ENCODE measurements at regions not wholly inside any gene's neighbourhood (a gene's known extent, or its start where the extent isn't known, plus 50 kb on each side); places are given as distances from the start of the nearest gene placed in this dataset.

DNA sequence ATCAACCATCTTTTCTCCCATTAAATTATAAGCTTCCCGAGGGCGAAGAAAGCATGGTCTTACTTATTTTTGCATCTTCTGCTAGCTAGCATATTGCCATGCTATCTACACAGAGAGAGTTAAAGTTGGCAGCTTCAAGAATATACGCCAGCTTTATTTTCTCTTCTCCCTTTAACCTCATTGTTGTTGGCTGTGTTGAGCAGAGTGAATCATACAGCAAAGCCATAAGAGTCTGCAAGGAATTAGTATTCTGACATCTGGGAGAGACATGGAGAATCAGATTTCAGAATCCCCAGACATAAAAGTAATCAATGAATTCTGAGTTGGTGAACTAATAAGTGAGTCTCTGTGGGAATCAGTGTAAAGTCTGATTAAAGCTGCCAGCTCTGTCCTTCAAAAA, 649.6 kb upstream of the PTBP2 start:
- no peaks in the 10 kb centered on the region for H3K9me3 ChIP-seq (ENCODE audit: control insufficient read depth, low read depth, low read length)
- H3K27me3 ChIP-seq (ENCODE audit: control insufficient read depth, insufficient read depth, low read length): no peaks in the 10 kb centered on the region
- no peak overlapping the region for H3K9ac ChIP-seq (ENCODE audit: low read length)
- H3K4me1 ChIP-seq (ENCODE audit: control insufficient read depth, low read depth, low read length): no peaks in the 10 kb centered on the region
- no peak overlapping the region for H3K4me3 ChIP-seq (ENCODE audit: low read length)
- H3K27ac ChIP-seq (ENCODE audit: low read length): no peak overlapping the region
- no peaks in the 10 kb centered on the region for H3K36me3 ChIP-seq (ENCODE audit: control insufficient read depth, low read depth, low read length)

GRCh38 chr1:96073100-96073499, 648.5 kb upstream of the PTBP2 start:
- Histone ChIP-seq H3K9me3 (ENCODE audit: control insufficient read depth, low read depth, low read length) (no peaks in the 10 kb centered on the region), H3K36me3 (ENCODE audit: control insufficient read depth, low read depth, low read length) (no peaks in the 10 kb centered on the region), H3K9ac (ENCODE audit: low read length) (no peak overlapping the region), H3K27ac (ENCODE audit: low read length) (no peak overlapping the region), H3K27me3 (ENCODE audit: control insufficient read depth, insufficient read depth, low read length) (no peaks in the 10 kb centered on the region), H3K4me1 (ENCODE audit: control insufficient read depth, low read depth, low read length) (no peaks in the 10 kb centered on the region), H3K4me3 (ENCODE audit: low read length) (no peak overlapping the region)

GRCh38 chr1:96074422-96074821, 647.2 kb upstream of the PTBP2 start:
- Histone ChIP-seq H3K36me3 (ENCODE audit: control insufficient read depth, low read depth, low read length) (no peaks in the 10 kb centered on the region), H3K9me3 (ENCODE audit: control insufficient read depth, low read depth, low read length) (no peaks in the 10 kb centered on the region), H3K4me3 (ENCODE audit: low read length) (no peak overlapping the region), H3K27ac (ENCODE audit: low read length) (no peak overlapping the region), H3K4me1 (ENCODE audit: control insufficient read depth, low read depth, low read length) (no peaks in the 10 kb centered on the region), H3K27me3 (ENCODE audit: control insufficient read depth, insufficient read depth, low read length) (no peaks in the 10 kb centered on the region), H3K9ac (ENCODE audit: low read length) (no peak overlapping the region)

DNA sequence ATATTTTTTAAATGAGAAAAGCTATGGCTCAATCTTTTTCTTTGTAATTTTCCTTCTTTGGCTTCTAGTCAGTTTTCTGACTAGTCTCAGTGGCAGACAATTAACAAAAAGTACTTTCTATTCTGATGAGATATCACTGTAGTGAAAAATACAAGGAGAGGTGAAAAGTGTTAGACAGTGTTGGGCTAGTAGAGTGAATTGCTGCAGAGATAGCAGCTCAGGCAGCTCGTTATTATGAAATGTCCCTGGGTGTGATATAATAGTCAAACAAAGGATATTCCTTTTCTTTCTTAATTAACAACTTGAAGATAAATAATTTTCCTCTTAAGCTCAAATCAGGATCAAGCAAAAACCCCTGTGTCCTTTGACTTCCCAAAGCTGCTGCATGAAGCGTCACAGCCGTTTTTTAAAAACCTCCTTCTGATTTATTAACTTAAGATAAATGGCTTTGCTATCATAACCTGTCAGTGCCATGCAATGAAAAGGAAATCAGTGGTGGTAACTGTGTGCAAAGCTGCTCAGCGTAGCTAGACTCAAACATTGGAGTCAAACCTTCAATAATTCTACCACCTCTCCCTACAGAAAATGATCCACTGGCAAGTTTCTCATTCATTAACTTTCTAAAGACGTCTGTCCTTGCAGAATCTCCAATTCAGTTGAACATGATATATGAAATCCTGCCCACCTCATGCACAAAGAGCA, 646.6 kb upstream of the PTBP2 start:
- H3K27me3 ChIP-seq (ENCODE audit: control insufficient read depth, insufficient read depth, low read length): no peaks in the 10 kb centered on the region
- no peaks in the 10 kb centered on the region for H3K4me1 ChIP-seq (ENCODE audit: control insufficient read depth, low read depth, low read length)
- no peak overlapping the region for H3K27ac ChIP-seq (ENCODE audit: low read length)
- no peaks in the 10 kb centered on the region for H3K9me3 ChIP-seq (ENCODE audit: control insufficient read depth, low read depth, low read length)
- no peak overlapping the region for H3K4me3 ChIP-seq (ENCODE audit: low read length)
- no peaks in the 10 kb centered on the region for H3K36me3 ChIP-seq (ENCODE audit: control insufficient read depth, low read depth, low read length)
- H3K9ac ChIP-seq (ENCODE audit: low read length): no peak overlapping the region

- Histone ChIP-seq H3K27me3 (ENCODE audit: control insufficient read depth, insufficient read depth, low read length) (no peaks in the 10 kb centered on the region), H3K4me1 (ENCODE audit: control insufficient read depth, low read depth, low read length) (no peaks in the 10 kb centered on the region), H3K27ac (ENCODE audit: low read length) (no peak overlapping the region)
These were observed 645.7 kb upstream of the PTBP2 start for GRCh38 chr1:96075704-96076455.

DNA sequence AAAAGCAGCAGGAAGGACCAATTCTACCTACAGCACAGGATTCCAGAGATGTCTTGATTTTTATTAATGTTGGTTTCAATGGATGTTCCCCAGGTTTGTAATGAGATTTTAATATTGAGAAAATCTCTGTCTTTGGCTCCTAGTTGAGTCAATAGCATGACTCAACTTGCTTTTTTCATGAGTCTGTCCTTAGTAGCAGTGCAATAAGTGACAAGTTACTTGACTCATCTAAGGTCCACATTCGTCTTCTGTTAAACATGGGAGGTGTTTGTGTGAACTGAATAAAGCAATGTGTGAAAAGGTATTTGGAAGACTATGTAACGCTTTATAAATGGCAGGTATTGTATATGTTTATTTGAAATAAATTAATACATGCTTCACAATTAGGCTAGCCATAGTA, 645.0 kb upstream of the PTBP2 start:
- Histone ChIP-seq H3K27ac (ENCODE audit: low read length) (no peak overlapping the region), H3K4me1 (ENCODE audit: control insufficient read depth, low read depth, low read length) (no peaks in the 10 kb centered on the region), H3K9me3 (ENCODE audit: control insufficient read depth, low read depth, low read length) (no peaks in the 10 kb centered on the region), H3K4me3 (ENCODE audit: low read length) (no peak overlapping the region), H3K27me3 (ENCODE audit: control insufficient read depth, insufficient read depth, low read length) (no peaks in the 10 kb centered on the region), H3K9ac (ENCODE audit: low read length) (no peak overlapping the region), H3K36me3 (ENCODE audit: control insufficient read depth, low read depth, low read length) (no peaks in the 10 kb centered on the region)

More at GRCh38 chr1:96075704-96076455, 645.7 kb upstream of the PTBP2 start:
- Histone ChIP-seq H3K9me3 (ENCODE audit: control insufficient read depth, low read depth, low read length) (no peaks in the 10 kb centered on the region), H3K4me3 (ENCODE audit: low read length) (no peak overlapping the region), H3K36me3 (ENCODE audit: control insufficient read depth, low read depth, low read length) (no peaks in the 10 kb centered on the region), H3K9ac (ENCODE audit: low read length) (no peak overlapping the region)

GRCh38 chr1:96079581-96079980, 642.0 kb upstream of the PTBP2 start:
- Histone ChIP-seq H3K9me3 (ENCODE audit: control insufficient read depth, low read depth, low read length) (no peaks in the 10 kb centered on the region), H3K27ac (ENCODE audit: low read length) (no peak overlapping the region), H3K9ac (ENCODE audit: low read length) (no peak overlapping the region), H3K4me3 (ENCODE audit: low read length) (no peak overlapping the region), H3K27me3 (ENCODE audit: control insufficient read depth, insufficient read depth, low read length) (no peaks in the 10 kb centered on the region), H3K36me3 (ENCODE audit: control insufficient read depth, low read depth, low read length) (no peaks in the 10 kb centered on the region), H3K4me1 (ENCODE audit: control insufficient read depth, low read depth, low read length) (no peaks in the 10 kb centered on the region)

DNA sequence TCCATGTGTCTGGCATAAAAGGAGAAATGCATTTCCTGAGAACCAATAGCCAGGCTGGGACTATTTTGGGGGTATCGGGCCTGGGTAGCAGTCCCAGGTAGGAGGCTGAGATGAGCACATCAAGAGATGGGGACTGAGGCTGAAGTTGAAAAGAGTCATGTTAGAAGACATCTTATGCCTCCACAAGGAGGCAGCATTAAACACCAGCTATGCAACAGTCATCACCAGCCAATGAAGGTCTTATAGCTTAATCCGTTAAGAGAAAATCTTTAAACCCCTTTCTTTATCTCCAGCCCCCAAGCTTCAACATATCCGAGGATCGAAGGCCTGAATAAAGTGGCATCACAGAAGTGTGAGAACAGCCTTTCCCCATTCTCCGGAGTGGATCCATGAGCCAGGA, 640.7 kb upstream of the PTBP2 start:
- H3K9ac ChIP-seq (ENCODE audit: low read length): no peak overlapping the region
- no peaks in the 10 kb centered on the region for H3K4me1 ChIP-seq (ENCODE audit: control insufficient read depth, low read depth, low read length)
- no peaks in the 10 kb centered on the region for H3K36me3 ChIP-seq (ENCODE audit: control insufficient read depth, low read depth, low read length)
- H3K27me3 ChIP-seq (ENCODE audit: control insufficient read depth, insufficient read depth, low read length): no peaks in the 10 kb centered on the region
- no peaks in the 10 kb centered on the region for H3K9me3 ChIP-seq (ENCODE audit: control insufficient read depth, low read depth, low read length)
- H3K4me3 ChIP-seq (ENCODE audit: low read length): no peak overlapping the region
- no peak overlapping the region for H3K27ac ChIP-seq (ENCODE audit: low read length)

GRCh38 chr1:96087719-96088118, 633.9 kb upstream of the PTBP2 start:
- Histone ChIP-seq H3K27ac (ENCODE audit: low read length) (no peak overlapping the region), H3K4me1 (ENCODE audit: control insufficient read depth, low read depth, low read length) (peaks cover 9% of the 10 kb centered on the region), H3K4me3 (ENCODE audit: low read length) (no peak overlapping the region), H3K9ac (ENCODE audit: low read length) (no peak overlapping the region), H3K9me3 (ENCODE audit: control insufficient read depth, low read depth, low read length) (no peaks in the 10 kb centered on the region), H3K36me3 (ENCODE audit: control insufficient read depth, low read depth, low read length) (no peaks in the 10 kb centered on the region), H3K27me3 (ENCODE audit: control insufficient read depth, insufficient read depth, low read length) (no peaks in the 10 kb centered on the region)

DNA sequence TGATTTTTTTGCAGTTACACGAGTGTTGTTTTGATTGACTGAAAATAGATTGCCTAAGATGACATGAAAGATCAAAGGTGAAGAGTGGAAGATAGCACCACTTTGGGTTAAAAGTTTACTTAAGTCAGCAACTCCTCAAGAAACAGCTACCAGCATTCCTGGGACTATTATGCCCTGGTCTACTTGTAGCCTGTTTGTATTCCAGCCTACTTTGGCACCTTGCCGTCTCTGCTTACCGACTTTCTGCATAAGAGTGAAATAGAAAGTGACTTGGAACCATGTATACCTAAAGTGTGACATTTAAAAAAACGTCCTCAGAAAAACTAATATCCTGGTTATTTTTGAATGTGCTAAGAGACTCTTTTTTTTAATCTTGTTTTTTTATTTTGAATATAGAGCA, 631.5 kb upstream of the PTBP2 start:
- H3K9me3 ChIP-seq (ENCODE audit: control insufficient read depth, low read depth, low read length): no peaks in the 10 kb centered on the region
- no peaks in the 10 kb centered on the region for H3K36me3 ChIP-seq (ENCODE audit: control insufficient read depth, low read depth, low read length)
- no peak overlapping the region for H3K4me3 ChIP-seq (ENCODE audit: low read length)
- no peak overlapping the region for H3K27ac ChIP-seq (ENCODE audit: low read length)
- H3K27me3 ChIP-seq (ENCODE audit: control insufficient read depth, insufficient read depth, low read length): no peaks in the 10 kb centered on the region
- peaks cover 9% of the 10 kb centered on the region for H3K4me1 ChIP-seq (ENCODE audit: control insufficient read depth, low read depth, low read length)
- no peak overlapping the region for H3K9ac ChIP-seq (ENCODE audit: low read length)

- H3K27me3 ChIP-seq (ENCODE audit: control insufficient read depth, insufficient read depth, low read length): no peaks in the 10 kb centered on the region
- H3K4me3 ChIP-seq (ENCODE audit: low read length): no peak overlapping the region
- no peaks in the 10 kb centered on the region for H3K9me3 ChIP-seq (ENCODE audit: control insufficient read depth, low read depth, low read length)
- peaks cover 4% of the 10 kb centered on the region for H3K4me1 ChIP-seq (ENCODE audit: control insufficient read depth, low read depth, low read length)
- H3K27ac ChIP-seq (ENCODE audit: low read length): no peak overlapping the region
- H3K36me3 ChIP-seq (ENCODE audit: control insufficient read depth, low read depth, low read length): no peaks in the 10 kb centered on the region
- no peak overlapping the region for H3K9ac ChIP-seq (ENCODE audit: low read length)
These were observed 625.6 kb upstream of the PTBP2 start for GRCh38 chr1:96095849-96096612.

Measured in iPS-18a (cell line).